ENCODE measurements at regions not wholly inside any gene's neighbourhood (a gene's known extent, or its start where the extent isn't known, plus 50 kb on each side); places are given as distances from the start of the nearest gene placed in this dataset.

DNA sequence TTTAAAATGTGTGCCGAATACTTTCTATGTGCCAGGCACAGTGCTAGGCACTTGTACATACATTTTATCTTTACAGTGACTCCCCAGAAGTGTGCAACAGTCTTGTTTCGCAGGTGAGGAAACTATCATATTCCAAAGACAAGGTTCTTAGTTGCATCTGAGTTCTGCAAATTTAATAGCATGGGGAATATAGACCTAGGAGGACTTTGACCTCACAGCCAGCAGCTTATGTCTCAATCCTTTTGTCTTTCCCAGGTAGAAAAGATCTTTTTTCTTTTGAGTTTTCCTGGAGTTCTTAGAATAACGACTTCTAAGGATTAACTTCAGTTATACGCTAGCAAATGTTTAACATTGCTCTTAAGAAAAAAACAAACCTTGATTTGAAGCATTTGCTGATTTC, 482.8 kb upstream of the ZMIZ1 start:
- Histone ChIP-seq H3K4me3 (ENCODE audit: low read length) (no peak overlapping the region), H3K9ac (ENCODE audit: low read length) (no peak overlapping the region), H3K27me3 (ENCODE audit: low read length) (peaks cover 54% of the 10 kb centered on the region), H3K27ac (ENCODE audit: low read length) (no peak overlapping the region), H3K4me2 (ENCODE audit: low read length) (no peak overlapping the region), H3K79me2 (ENCODE audit: low read length) (no peaks in the 10 kb centered on the region), H4K20me1 (ENCODE audit: low read length) (no peaks in the 10 kb centered on the region), H3K9me2 (replicated peaks; ENCODE audit: low read length) (no peaks in the 10 kb centered on the region), H3K36me3 (ENCODE audit: low read depth, low read length) (no peaks in the 10 kb centered on the region), H2AFZ (ENCODE audit: low read length) (no peak overlapping the region), H3F3A (ENCODE audit: low read length, unreplicated experiment) (no peaks in the 10 kb centered on the region), H3K9me3 (ENCODE audit: low read length) (peaks cover 4% of the 10 kb centered on the region; the same call in 1 of the 2 replicates), H3K4me1 (ENCODE audit: insufficient read depth, low read length) (no peaks in the 10 kb centered on the region)
- ATAC-seq (no peak), DNase-seq (no peak)
- TF ChIP-seq EZH2 (IDR thresholded peaks at IDR 0.05; ENCODE audit: low read length, unreplicated experiment): no peak
- TF ChIP-seq, protein P1, sequence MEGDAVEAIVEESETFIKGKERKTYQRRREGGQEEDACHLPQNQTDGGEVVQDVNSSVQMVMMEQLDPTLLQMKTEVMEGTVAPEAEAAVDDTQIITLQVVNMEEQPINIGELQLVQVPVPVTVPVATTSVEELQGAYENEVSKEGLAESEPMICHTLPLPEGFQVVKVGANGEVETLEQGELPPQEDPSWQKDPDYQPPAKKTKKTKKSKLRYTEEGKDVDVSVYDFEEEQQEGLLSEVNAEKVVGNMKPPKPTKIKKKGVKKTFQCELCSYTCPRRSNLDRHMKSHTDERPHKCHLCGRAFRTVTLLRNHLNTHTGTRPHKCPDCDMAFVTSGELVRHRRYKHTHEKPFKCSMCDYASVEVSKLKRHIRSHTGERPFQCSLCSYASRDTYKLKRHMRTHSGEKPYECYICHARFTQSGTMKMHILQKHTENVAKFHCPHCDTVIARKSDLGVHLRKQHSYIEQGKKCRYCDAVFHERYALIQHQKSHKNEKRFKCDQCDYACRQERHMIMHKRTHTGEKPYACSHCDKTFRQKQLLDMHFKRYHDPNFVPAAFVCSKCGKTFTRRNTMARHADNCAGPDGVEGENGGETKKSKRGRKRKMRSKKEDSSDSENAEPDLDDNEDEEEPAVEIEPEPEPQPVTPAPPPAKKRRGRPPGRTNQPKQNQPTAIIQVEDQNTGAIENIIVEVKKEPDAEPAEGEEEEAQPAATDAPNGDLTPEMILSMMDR (conservative IDR thresholded peaks at IDR 0.05; ENCODE audit: low read depth, low read length): no peak
- no peak for TF ChIP-seq EZH2phosphoT487 (IDR thresholded peaks at IDR 0.05; ENCODE audit: borderline replicate concordance, low read length)
- no TSS peak for BruUV-seq (replicated peaks)
- ChIA-PET CTCF (no interaction called here), POLR2A (ENCODE audit: unreplicated experiment) (no interaction called here)
- intact Hi-C loops (cut with micrococcal nuclease): no loop called here

DNA sequence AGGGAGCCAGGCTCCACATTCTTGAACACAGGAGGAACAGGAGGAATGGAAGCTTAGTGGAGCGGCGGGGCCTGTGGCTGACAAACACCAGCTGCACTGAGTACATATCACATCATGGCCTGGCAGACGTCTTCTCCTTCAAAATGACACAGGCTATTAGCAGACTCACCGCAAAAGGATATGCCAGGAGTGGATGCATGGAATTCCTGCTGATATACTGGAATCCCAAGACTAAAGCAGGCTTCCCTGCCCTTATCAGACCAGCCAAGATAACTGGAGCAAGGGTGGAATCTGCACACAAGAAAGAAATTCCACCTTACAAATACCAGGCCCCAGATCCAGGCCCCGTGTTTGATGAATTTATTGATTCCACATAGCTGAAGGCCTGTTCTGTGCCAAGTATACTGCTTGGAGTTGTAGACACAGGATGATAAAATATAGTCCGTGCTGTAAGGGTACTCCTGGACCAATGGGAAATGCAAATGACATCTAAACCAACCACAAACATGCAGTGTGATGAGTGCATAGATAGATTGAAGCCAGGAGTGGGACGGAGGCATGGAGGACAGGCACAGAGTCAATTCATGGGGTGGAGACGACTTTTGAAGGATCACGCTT, 480.5 kb upstream of the ZMIZ1 start:
- H3K9me3 ChIP-seq (ENCODE audit: low read length): peaks cover 4% of the 10 kb centered on the region; the same call in 1 of the 2 replicates

GRCh38 chr10:78589687-78590086, 479.1 kb upstream of the ZMIZ1 start:
- Histone ChIP-seq H3K36me3 (ENCODE audit: low read depth, low read length) (no peaks in the 10 kb centered on the region), H3K9me2 (replicated peaks; ENCODE audit: low read length) (no peaks in the 10 kb centered on the region), H3K9ac (ENCODE audit: low read length) (no peak overlapping the region), H3K27ac (ENCODE audit: low read length) (no peak overlapping the region), H3K27me3 (ENCODE audit: low read length) (peaks cover 35% of the 10 kb centered on the region), H3K4me3 (ENCODE audit: low read length) (no peak overlapping the region), H3K9me3 (ENCODE audit: low read length) (peaks cover 4% of the 10 kb centered on the region; the same call in 1 of the 2 replicates), H3K4me1 (ENCODE audit: insufficient read depth, low read length) (no peaks in the 10 kb centered on the region), H3K79me2 (ENCODE audit: low read length) (no peaks in the 10 kb centered on the region), H2AFZ (ENCODE audit: low read length) (no peak overlapping the region), H4K20me1 (ENCODE audit: low read length) (no peaks in the 10 kb centered on the region), H3K4me2 (ENCODE audit: low read length) (no peak overlapping the region), H3F3A (ENCODE audit: low read length, unreplicated experiment) (no peaks in the 10 kb centered on the region)
- peak; percentile 50 for DNase-seq
- ChIA-PET POLR2A (ENCODE audit: unreplicated experiment) (interaction anchor here (0.7 kb wide), 1 partner anchor 319 kb away, joined by 9 read pairs; no protein-coding TSS in a partner anchor), CTCF (interaction anchor here (1.3 kb wide), 1 partner anchor 16 kb away, joined by 3 read pairs; no protein-coding TSS in a partner anchor)
- no peak for TF ChIP-seq EZH2 (IDR thresholded peaks at IDR 0.05; ENCODE audit: low read length, unreplicated experiment)
- TF ChIP-seq EZH2phosphoT487 (IDR thresholded peaks at IDR 0.05; ENCODE audit: borderline replicate concordance, low read length): no peak
- TF ChIP-seq, protein P1 (conservative IDR thresholded peaks at IDR 0.05; ENCODE audit: low read depth, low read length): no peak
- intact Hi-C loops (cut with micrococcal nuclease): no loop called here
- BruUV-seq (replicated peaks): no TSS peak
- ATAC-seq: peak; percentile 70

More for the DNA sequence above, 480.5 kb upstream of the ZMIZ1 start:
- H3K36me3 ChIP-seq (ENCODE audit: low read depth, low read length): no peaks in the 10 kb centered on the region
- no peak overlapping the region for H3K4me2 ChIP-seq (ENCODE audit: low read length)
- POLR2A ChIA-PET (ENCODE audit: unreplicated experiment): no interaction called here
- DNase-seq (no peak), ATAC-seq (no peak)
- no peak overlapping the region for H2AFZ ChIP-seq (ENCODE audit: low read length)
- no peaks in the 10 kb centered on the region for H4K20me1 ChIP-seq (ENCODE audit: low read length)
- H3F3A ChIP-seq (ENCODE audit: low read length, unreplicated experiment): no peaks in the 10 kb centered on the region
- no peak overlapping the region for H3K9ac ChIP-seq (ENCODE audit: low read length)
- CTCF ChIA-PET: no interaction called here
- TF ChIP-seq, protein P1 (conservative IDR thresholded peaks at IDR 0.05; ENCODE audit: low read depth, low read length): no peak
- TF ChIP-seq EZH2 (IDR thresholded peaks at IDR 0.05; ENCODE audit: low read length, unreplicated experiment) (no peak), EZH2phosphoT487 (IDR thresholded peaks at IDR 0.05; ENCODE audit: borderline replicate concordance, low read length) (no peak)
- no peaks in the 10 kb centered on the region for H3K79me2 ChIP-seq (ENCODE audit: low read length)
- intact Hi-C loops (cut with micrococcal nuclease): no loop called here
- peaks cover 48% of the 10 kb centered on the region for H3K27me3 ChIP-seq (ENCODE audit: low read length)
- no TSS peak for BruUV-seq (replicated peaks)
- no peaks in the 10 kb centered on the region for H3K4me1 ChIP-seq (ENCODE audit: insufficient read depth, low read length)
- no peaks in the 10 kb centered on the region for H3K9me2 ChIP-seq (replicated peaks; ENCODE audit: low read length)
- H3K4me3 ChIP-seq (ENCODE audit: low read length): no peak overlapping the region
- H3K27ac ChIP-seq (ENCODE audit: low read length): no peak overlapping the region

Measured in PC-3 (cell line).